SK-N-MC (cell line): ENCODE measurements at regions not wholly inside any gene's neighbourhood (a gene's known extent, or its start where the extent isn't known, plus 50 kb on each side); places are given as distances from the start of the nearest gene placed in this dataset.

Experiments
- DNase-seq: peaks from one replicate; pipeline ENCODE4 v3.0.0-alpha.2; 2011; ENCODE audit warnings: low read depth, low spot score
- H3K27ac ChIP-seq: fragments of 200-600 bp; sonication (generic); 2 replicates; pipeline ENCODE4 v1.5.1; 2016; ENCODE audit warnings: mixed run types
- H3K36me3 ChIP-seq: fragments of 200-600 bp; sonication (generic); 2 replicates; pipeline ENCODE4 v1.6.1; 2017; ENCODE audit warnings: antibody characterized with exemption, low read length, mixed read lengths; ENCODE audit not compliant: insufficient read depth
- H3K4me3 ChIP-seq: fragments of 200-600 bp; sonication (generic); 2 replicates; pipeline ENCODE4 v1.5.1; 2016
- H3K9ac ChIP-seq: fragments of 200-600 bp; sonication (generic); 2 replicates; pipeline ENCODE4 v1.8.0; 2017; ENCODE audit warnings: mixed run types, mixed read lengths; ENCODE audit not compliant: insufficient read length
- H3K9me3 ChIP-seq: fragments of 200-600 bp; sonication (generic); 2 replicates; pipeline ENCODE4 v1.6.1; 2017; ENCODE audit warnings: low read depth, mild to moderate bottlenecking, antibody characterized with exemption, low read length, moderate library complexity, mixed read lengths
- EZH2 ChIP-seq: fragments of 200-600 bp; sonication (generic); IDR thresholded peaks from one replicate; pipeline ENCODE4 v1.6.1; 2017; ENCODE audit warnings: antibody characterized with exemption
- FOXP2 ChIP-seq: optimal IDR thresholded peaks from 2 replicates; pipeline ENCODE3; 2011; ENCODE audit warnings: mild to moderate bottlenecking, moderate library complexity; ENCODE audit not compliant: insufficient read depth; ENCODE audit errors: extremely low read length, control extremely low read depth
- POLR2AphosphoS5 ChIP-seq: IDR thresholded peaks from 2 replicates; pipeline ENCODE4 v1.6.1; 2012; ENCODE audit warnings: mild to moderate bottlenecking, low read depth, low read length, borderline replicate concordance

DNA sequence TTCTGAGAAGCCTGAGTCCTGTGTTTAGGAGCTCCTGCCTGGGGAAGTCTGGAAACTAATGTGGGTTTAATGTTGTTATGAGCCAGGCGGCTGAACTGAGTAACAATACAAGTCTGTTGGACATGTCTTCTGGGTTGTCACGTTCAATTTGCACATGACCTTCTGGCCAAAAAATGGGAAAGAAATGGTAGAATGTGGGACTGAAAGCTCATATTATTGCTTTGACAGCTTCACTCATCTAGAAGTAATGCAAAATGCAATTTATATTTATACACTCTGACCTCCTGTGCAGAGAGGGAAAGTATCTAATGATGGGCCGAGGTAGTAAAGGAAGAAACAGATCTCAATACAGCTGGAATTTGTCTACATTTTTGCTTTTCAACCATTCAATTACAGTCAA, 75.8 kb downstream of the NR2F2 start:
- Histone ChIP-seq H3K9ac (no peak overlapping the region), H3K27ac (no peak overlapping the region), H3K4me3 (no peak overlapping the region), H3K9me3 (no peaks in the 10 kb centered on the region), H3K36me3 (no peaks in the 10 kb centered on the region)
- TF ChIP-seq FOXP2, result no peak
- no peak for TF ChIP-seq EZH2
- TF ChIP-seq POLR2AphosphoS5, result no peak
- no peak for DNase-seq

GRCh38 chr15:96406701-96407100, 76.2 kb downstream of the NR2F2 start:
- Histone ChIP-seq H3K9me3 (no peaks in the 10 kb centered on the region), H3K9ac (no peak overlapping the region), H3K36me3 (no peaks in the 10 kb centered on the region), H3K4me3 (no peak overlapping the region), H3K27ac (no peak overlapping the region)
- no peak for DNase-seq
- TF ChIP-seq EZH2 (no peak), POLR2AphosphoS5 (no peak), FOXP2 (no peak)

DNA sequence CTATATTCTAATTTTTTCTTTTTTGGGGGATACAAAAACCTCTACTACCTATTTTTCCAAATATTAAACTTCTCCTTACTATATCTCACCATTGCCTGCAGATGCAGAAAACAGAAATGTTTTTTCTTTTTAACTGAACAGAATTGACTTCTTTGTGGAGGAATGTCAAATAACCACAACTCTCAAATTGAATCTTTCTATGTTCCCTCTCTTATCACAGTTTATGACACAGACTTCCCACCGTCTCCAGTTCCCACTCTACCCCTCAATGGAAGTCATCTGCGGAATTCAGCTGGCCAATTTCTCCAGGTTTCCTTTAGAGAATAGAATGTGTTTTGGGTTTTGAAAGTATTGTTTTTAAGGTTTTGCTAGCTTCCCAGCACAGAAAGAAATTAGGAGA, 77.0 kb downstream of the NR2F2 start:
- H3K9me3 ChIP-seq, result no peaks in the 10 kb centered on the region
- no peak for DNase-seq

DNA sequence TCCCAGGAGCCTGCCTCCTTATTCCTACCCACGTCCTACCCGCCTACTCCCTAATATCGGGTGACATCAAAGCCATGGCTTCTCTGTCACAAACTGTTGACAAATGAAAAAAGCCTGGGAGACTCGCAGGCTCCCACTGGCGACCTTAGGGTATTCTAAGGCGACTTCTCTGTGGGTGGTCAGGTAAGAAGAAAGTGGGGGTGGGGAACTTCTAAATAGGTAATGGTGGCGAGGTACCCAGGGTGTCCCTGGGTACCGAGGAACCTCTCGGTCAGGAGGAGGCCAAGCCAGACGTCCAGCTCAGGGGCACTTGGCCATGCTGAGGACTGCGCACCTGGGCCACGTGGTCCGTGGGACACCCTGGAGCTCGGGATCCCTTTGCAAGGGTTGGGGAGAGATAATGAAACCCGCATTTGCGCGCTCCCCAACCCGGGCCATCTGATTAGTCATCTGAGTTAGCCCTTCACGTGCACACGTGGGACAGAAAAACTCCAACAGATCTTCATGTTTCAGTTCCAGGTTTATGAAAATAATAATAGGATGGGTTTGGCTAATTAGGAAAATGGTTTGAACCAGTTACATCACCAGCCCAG, 78.2 kb downstream of the NR2F2 start:
- Histone ChIP-seq H3K9me3 (no peaks in the 10 kb centered on the region), H3K9ac (no peak overlapping the region), H3K4me3 (no peak overlapping the region), H3K36me3 (no peaks in the 10 kb centered on the region), H3K27ac (no peak overlapping the region)
- DNase-seq, result no peak
- TF ChIP-seq POLR2AphosphoS5 (no peak), EZH2 (no peak), FOXP2 (no peak)

More for the DNA sequence above, 77.0 kb downstream of the NR2F2 start:
- no peak overlapping the region for H3K9ac ChIP-seq
- no peak overlapping the region for H3K4me3 ChIP-seq
- no peak for TF ChIP-seq POLR2AphosphoS5
- no peak for TF ChIP-seq FOXP2
- no peak overlapping the region for H3K27ac ChIP-seq
- H3K36me3 ChIP-seq, result no peaks in the 10 kb centered on the region

DNA sequence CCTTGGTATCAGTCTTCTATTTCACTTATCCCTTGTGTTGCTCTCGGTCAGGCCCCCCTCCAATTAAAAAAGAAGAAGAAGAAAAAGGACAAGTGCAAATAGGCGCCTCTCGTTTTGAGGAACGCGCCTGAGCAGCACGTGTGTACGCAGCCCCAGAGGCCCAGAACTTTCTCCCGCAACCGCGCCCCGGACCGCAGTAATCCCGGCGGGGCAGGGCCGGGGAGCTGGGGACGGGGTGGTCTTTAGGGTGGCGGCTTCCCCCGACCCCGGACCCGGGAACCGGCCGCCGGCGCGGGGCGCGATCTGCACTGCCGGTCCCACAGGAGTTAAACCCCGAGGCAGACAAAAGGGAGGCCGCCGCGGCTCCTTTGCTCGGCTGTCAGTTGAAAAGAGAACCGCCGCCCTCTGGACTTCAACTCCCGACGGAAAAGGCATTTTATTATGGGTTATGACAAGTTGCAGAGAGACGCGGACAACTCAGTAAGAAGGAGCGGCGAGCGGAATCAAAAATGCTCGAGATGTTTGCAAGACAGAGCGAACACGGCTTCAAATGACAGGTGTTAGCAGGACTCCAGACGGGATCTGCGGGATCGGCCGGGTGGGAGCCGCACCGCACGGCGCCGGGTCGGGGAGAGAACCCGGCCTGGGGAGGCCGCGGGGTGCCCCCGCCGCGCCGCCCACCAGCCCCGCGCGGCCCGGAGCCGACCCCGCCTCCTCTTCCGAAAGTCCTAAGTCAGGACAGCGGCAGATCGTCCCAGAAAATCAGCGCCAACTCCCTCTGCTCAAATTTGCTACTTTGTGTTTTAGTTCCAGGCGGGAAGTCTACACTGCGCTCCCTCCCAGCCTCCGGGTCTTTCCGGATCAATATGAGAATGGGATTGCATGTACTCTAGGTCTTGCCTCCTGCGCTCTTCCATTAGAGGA, 79.0 kb downstream of the NR2F2 start:
- TF ChIP-seq POLR2AphosphoS5 (no peak), EZH2 (peak; percentile 96)
- Histone ChIP-seq H3K4me3 (peak overlapping the region; percentile 71), H3K9ac (no peak overlapping the region), H3K27ac (no peak overlapping the region), H3K9me3 (no peaks in the 10 kb centered on the region), H3K36me3 (no peaks in the 10 kb centered on the region)
- no peak for DNase-seq

DNA sequence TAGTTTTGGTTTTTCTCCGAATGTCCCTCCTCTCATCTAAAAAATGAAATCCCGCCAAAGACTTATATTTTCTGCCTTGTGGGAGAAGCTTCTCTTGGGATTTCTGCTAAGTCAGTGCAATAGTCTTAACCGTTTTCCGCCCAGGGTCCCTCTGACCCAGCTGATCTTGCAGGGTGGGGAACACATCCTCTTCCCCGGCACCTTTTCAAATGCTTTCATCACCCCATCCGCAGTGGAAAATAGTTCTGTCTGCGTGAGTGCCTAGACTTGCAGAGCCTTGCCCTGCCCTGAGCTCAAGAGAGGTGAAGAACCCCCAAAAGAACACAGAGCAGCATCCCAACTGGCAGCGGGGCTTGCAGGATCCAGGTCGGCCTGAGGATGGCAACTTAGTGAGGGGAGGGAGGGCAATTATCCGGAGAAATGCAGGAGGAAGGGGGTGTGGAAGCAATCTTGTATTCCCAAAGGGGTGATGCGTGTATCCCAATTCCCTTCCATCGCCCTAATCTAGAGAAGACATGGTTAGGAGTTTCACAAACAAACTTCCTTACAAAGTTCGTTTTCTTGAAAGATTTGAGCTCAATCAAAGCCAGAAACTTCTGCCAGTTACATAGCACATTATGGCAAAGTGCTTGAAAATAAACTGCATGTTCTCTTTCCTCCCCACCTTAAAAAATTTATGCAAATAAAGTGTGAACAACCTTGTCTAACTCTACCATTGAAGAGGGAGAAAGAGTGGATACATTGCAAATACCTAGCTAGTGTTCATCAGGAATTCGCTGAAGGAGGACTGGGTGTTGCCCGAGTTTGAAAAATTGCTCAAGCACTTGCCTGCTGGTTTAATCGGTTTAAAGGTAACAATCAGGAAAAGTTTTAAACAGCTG, 79.9 kb downstream of the NR2F2 start:
- Histone ChIP-seq H3K4me3 (peak overlapping the region; percentile 71), H3K9ac (no peak overlapping the region), H3K36me3 (no peaks in the 10 kb centered on the region), H3K27ac (no peak overlapping the region), H3K9me3 (no peaks in the 10 kb centered on the region)
- DNase-seq, result no peak
- TF ChIP-seq POLR2AphosphoS5 (no peak), FOXP2 (no peak)

DNA sequence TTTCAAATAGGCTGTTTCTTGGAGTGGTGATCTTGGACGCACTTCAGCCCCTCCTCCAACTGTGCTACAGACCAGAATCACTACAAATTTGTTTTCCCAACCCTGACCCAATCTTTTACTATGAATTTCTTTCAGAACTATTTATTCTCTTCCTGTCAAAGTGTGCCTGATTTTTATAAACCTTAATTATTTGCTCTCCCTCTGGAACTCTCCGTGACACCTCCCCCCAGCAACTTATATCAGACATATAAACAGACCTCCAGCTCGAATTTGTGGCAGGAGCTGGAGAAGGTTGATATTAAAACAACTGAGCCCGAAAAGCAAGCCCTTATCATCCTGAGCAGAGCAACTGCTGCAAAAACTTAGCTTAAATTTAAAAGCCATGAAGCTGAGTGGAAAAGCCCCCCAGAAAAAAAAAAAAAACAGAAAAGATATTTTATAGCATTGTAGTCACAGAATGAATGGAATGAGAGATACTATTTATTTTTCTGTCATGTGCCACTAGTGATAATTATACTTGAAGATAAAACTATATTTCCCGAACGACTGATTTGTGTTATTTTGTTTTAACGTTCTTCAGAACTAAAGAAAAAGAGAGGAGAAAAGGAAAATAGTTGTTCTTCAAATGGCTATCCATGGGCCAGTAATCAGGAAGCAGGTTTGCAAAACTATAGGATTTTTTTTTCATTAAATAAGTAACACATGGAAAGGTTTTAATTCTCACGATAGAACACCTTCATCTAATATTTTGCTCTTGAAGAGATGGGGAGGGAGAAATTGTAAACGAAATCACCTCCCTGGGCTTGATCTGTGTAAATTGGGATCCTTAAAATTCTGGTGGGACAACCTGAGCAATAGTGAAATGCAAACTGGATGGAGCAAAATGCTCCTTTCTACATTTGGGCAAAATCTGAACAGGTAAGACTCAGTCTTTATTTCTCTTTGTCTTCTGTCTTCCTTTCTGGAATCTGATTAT, 80.8 kb downstream of the NR2F2 start:
- Histone ChIP-seq H3K9ac (no peak overlapping the region), H3K9me3 (no peaks in the 10 kb centered on the region), H3K36me3 (no peaks in the 10 kb centered on the region), H3K27ac (no peak overlapping the region), H3K4me3 (no peak overlapping the region)
- TF ChIP-seq POLR2AphosphoS5, result no peak
- TF ChIP-seq EZH2, result no peak
- no peak for TF ChIP-seq FOXP2
- DNase-seq, result no peak
